ENCODE measurements at regions not wholly inside any gene's neighbourhood (a gene's known extent, or its start where the extent isn't known, plus 50 kb on each side); places are given as distances from the start of the nearest gene placed in this dataset.

GRCh38 chr17:83029571-83029970 lies 49.8 kb upstream of the METRNL start:
- TF ChIP-seq CTCF (IDR thresholded peaks at IDR 0.05) (no peak), POLR2A (IDR thresholded peaks at IDR 0.05) (no peak)
